Activated T-cell treated with anti-CD3 and anti-CD28 coated beads, Interleukin-2, amount 50 U/mL, for 24 hours (primary cell): ENCODE measurements at regions not wholly inside any gene's neighbourhood (a gene's known extent, or its start where the extent isn't known, plus 50 kb on each side); places are given as distances from the start of the nearest gene placed in this dataset.

Source experiments
- DNase-seq: peaks from one replicate; pipeline ENCODE4 v3.0.0-alpha.2; 2020
- H3K27ac Mint-ChIP-seq: 2 replicates; pipeline ENCODE4 v1.8.0; 2020; ENCODE audit warnings: mild to moderate bottlenecking, mixed read lengths
- H3K27me3 Mint-ChIP-seq: 2 replicates; pipeline ENCODE4 v1.8.0; 2020; ENCODE audit warnings: mixed read lengths
- H3K36me3 Mint-ChIP-seq: 2 replicates; pipeline ENCODE4 v1.8.0; 2020; ENCODE audit warnings: low read depth, mixed read lengths
- H3K4me1 Mint-ChIP-seq: 2 replicates; pipeline ENCODE4 v1.8.0; 2020; ENCODE audit warnings: low read depth, mixed read lengths
- H3K4me3 Mint-ChIP-seq: 2 replicates; pipeline ENCODE4 v1.8.0; 2020; ENCODE audit warnings: mild to moderate bottlenecking, moderate library complexity, mixed read lengths
- H3K9me3 Mint-ChIP-seq: 2 replicates; pipeline ENCODE4 v1.8.0; 2020; ENCODE audit warnings: mixed read lengths

- Mint-ChIP-seq H3K36me3 (no peaks in the 10 kb centered on the region), H3K4me1 (peaks cover 3% of the 10 kb centered on the region), H3K4me3 (no peak overlapping the region), H3K9me3 (no peaks in the 10 kb centered on the region), H3K27ac (no peak overlapping the region), H3K27me3 (peaks cover 95% of the 10 kb centered on the region)
- no peak for DNase-seq
Measured at GRCh38 chr15:96410175-96411055, 79.9 kb downstream of the NR2F2 start.

- Mint-ChIP-seq H3K27me3 (peaks cover 96% of the 10 kb centered on the region), H3K4me3 (no peak overlapping the region), H3K36me3 (no peaks in the 10 kb centered on the region), H3K4me1 (peaks cover 3% of the 10 kb centered on the region), H3K9me3 (no peaks in the 10 kb centered on the region), H3K27ac (no peak overlapping the region)
- no peak for DNase-seq
Measured at GRCh38 chr15:96411056-96412031, 80.8 kb downstream of the NR2F2 start.

GRCh38 chr15:96412045-96412905 is 81.8 kb downstream of the NR2F2 start:
- Mint-ChIP-seq H3K4me1 (peaks cover 4% of the 10 kb centered on the region), H3K27ac (no peak overlapping the region), H3K27me3 (peaks cover 93% of the 10 kb centered on the region), H3K4me3 (no peak overlapping the region), H3K36me3 (no peaks in the 10 kb centered on the region), H3K9me3 (no peaks in the 10 kb centered on the region)
- DNase-seq = no peak

GRCh38 chr15:96412906-96413231 is 82.4 kb downstream of the NR2F2 start:
- no peaks in the 10 kb centered on the region for H3K36me3 Mint-ChIP-seq

GRCh38 chr15:96413657-96414056 is 83.2 kb downstream of the NR2F2 start:
- no peak overlapping the region for H3K27ac Mint-ChIP-seq
- peaks cover 95% of the 10 kb centered on the region for H3K27me3 Mint-ChIP-seq
- peaks cover 6% of the 10 kb centered on the region for H3K4me1 Mint-ChIP-seq
- no peaks in the 10 kb centered on the region for H3K36me3 Mint-ChIP-seq
- DNase-seq = no peak
- H3K9me3 Mint-ChIP-seq = no peaks in the 10 kb centered on the region
- H3K4me3 Mint-ChIP-seq = no peak overlapping the region

More at GRCh38 chr15:96412906-96413231, 82.4 kb downstream of the NR2F2 start:
- Mint-ChIP-seq H3K9me3 (no peaks in the 10 kb centered on the region), H3K27me3 (peaks cover 93% of the 10 kb centered on the region), H3K27ac (no peak overlapping the region), H3K4me3 (no peak overlapping the region), H3K4me1 (peaks cover 6% of the 10 kb centered on the region)
- DNase-seq = no peak

GRCh38 chr15:96414875-96415274 is 84.4 kb downstream of the NR2F2 start:
- no peak for DNase-seq
- H3K4me1 Mint-ChIP-seq = peaks cover 3% of the 10 kb centered on the region
- peaks cover 96% of the 10 kb centered on the region for H3K27me3 Mint-ChIP-seq
- no peaks in the 10 kb centered on the region for H3K9me3 Mint-ChIP-seq
- no peaks in the 10 kb centered on the region for H3K36me3 Mint-ChIP-seq
- no peak overlapping the region for H3K4me3 Mint-ChIP-seq
- H3K27ac Mint-ChIP-seq = no peak overlapping the region

- no peaks in the 10 kb centered on the region for H3K36me3 Mint-ChIP-seq
- H3K27me3 Mint-ChIP-seq = peaks cover 96% of the 10 kb centered on the region
- DNase-seq = no peak
- H3K4me1 Mint-ChIP-seq = peaks cover 3% of the 10 kb centered on the region
- no peak overlapping the region for H3K4me3 Mint-ChIP-seq
- H3K9me3 Mint-ChIP-seq = no peaks in the 10 kb centered on the region
- H3K27ac Mint-ChIP-seq = no peak overlapping the region
Measured at GRCh38 chr15:96415513-96416217, 85.2 kb downstream of the NR2F2 start.

GRCh38 chr15:96416218-96416933 is 85.9 kb downstream of the NR2F2 start:
- H3K27ac Mint-ChIP-seq = no peak overlapping the region
- no peaks in the 10 kb centered on the region for H3K9me3 Mint-ChIP-seq
- no peak overlapping the region for H3K4me3 Mint-ChIP-seq
- H3K36me3 Mint-ChIP-seq = no peaks in the 10 kb centered on the region
- peaks cover 3% of the 10 kb centered on the region for H3K4me1 Mint-ChIP-seq
- H3K27me3 Mint-ChIP-seq = peaks cover 92% of the 10 kb centered on the region
- no peak for DNase-seq

- H3K36me3 Mint-ChIP-seq = no peaks in the 10 kb centered on the region
- H3K4me1 Mint-ChIP-seq = peaks cover 3% of the 10 kb centered on the region
- no peak overlapping the region for H3K4me3 Mint-ChIP-seq
- no peak for DNase-seq
- H3K9me3 Mint-ChIP-seq = no peaks in the 10 kb centered on the region
- peaks cover 91% of the 10 kb centered on the region for H3K27me3 Mint-ChIP-seq
- H3K27ac Mint-ChIP-seq = no peak overlapping the region
Measured at GRCh38 chr15:96416934-96417759, 86.6 kb downstream of the NR2F2 start.

GRCh38 chr15:96417760-96418130 is 87.2 kb downstream of the NR2F2 start:
- Mint-ChIP-seq H3K9me3 (no peaks in the 10 kb centered on the region), H3K27me3 (peaks cover 86% of the 10 kb centered on the region), H3K4me3 (no peak overlapping the region), H3K36me3 (no peaks in the 10 kb centered on the region), H3K27ac (no peak overlapping the region), H3K4me1 (peaks cover 3% of the 10 kb centered on the region)
- no peak for DNase-seq

- H3K27me3 Mint-ChIP-seq = peaks cover 82% of the 10 kb centered on the region
- no peak overlapping the region for H3K4me3 Mint-ChIP-seq
- peaks cover 3% of the 10 kb centered on the region for H3K4me1 Mint-ChIP-seq
- DNase-seq = no peak
- H3K27ac Mint-ChIP-seq = no peak overlapping the region
- H3K9me3 Mint-ChIP-seq = no peaks in the 10 kb centered on the region
- H3K36me3 Mint-ChIP-seq = no peaks in the 10 kb centered on the region
Measured at GRCh38 chr15:96418146-96418545, 87.6 kb downstream of the NR2F2 start.

- DNase-seq = no peak
- H3K27ac Mint-ChIP-seq = no peak overlapping the region
- H3K27me3 Mint-ChIP-seq = peaks cover 59% of the 10 kb centered on the region
- no peak overlapping the region for H3K4me3 Mint-ChIP-seq
- H3K9me3 Mint-ChIP-seq = no peaks in the 10 kb centered on the region
- peaks cover 3% of the 10 kb centered on the region for H3K4me1 Mint-ChIP-seq
- H3K36me3 Mint-ChIP-seq = no peaks in the 10 kb centered on the region
Measured at GRCh38 chr15:96421178-96421601, 90.7 kb downstream of the NR2F2 start.
